Erythroblast (primary cell): ENCODE measurements at regions not wholly inside any gene's neighbourhood (a gene's known extent, or its start where the extent isn't known, plus 50 kb on each side); places are given as distances from the start of the nearest gene placed in this dataset.

ENCODE experiments used
- GATA1 ChIP-seq: IDR thresholded peaks from 2 replicates; pipeline ENCODE4 v1.6.1; 2011; ENCODE audit warnings: low read depth, mild to moderate bottlenecking, control low read depth, low read length, moderate library complexity
- POLR2A ChIP-seq: IDR thresholded peaks from 2 replicates; pipeline ENCODE4 v1.6.1; 2011; ENCODE audit warnings: mild to moderate bottlenecking, low read length

GRCh38 chr7:119825091-119825655 lies 447.8 kb upstream of the KCND2 start:
- TF ChIP-seq POLR2A (no peak), GATA1 (no peak)
